Heart left ventricle (tissue), 13 donors: ENCODE measurements at regions not wholly inside any gene's neighbourhood (a gene's known extent, or its start where the extent isn't known, plus 50 kb on each side); places are given as distances from the start of the nearest gene placed in this dataset.

Experiments used
- CTCF ChIP-seq, 12 donors: fragments of 200-600 bp; sonication (generic) in 4 of 12; IDR thresholded peaks; one replicate each; pipeline versions ENCODE4 v1.5.0 to v1.8.0; 2018 to 2022; ENCODE audit warnings: antibody characterized with exemption in 12 of 12, mild to moderate bottlenecking in 5 of 12
- POLR2A ChIP-seq, 2 donors: fragments of 450-650 bp; IDR thresholded peaks; one replicate each; pipeline ENCODE4 v1.6.1; 2017; ENCODE audit warnings: antibody characterized with exemption in 2 of 2, mild to moderate bottlenecking in 2 of 2, moderate library complexity in 2 of 2
- donor health status: ischemic (EF 13 %, LVEDD 7.1; RV severe dilation, severe dysfunction).
- donor health status: DM: no; HTN: yes; CAD: no.
- donor health status: DM: no; HTN: no; CAD: no.
- donor health status: ischemic (EF 25% LVEDD 6.9; RV normal size, moderate dysfunction).
- donor health status: ischemic (EF 25% LVEDD 5.7; RV mildly dilated, moderate dysfunction).
- donor health status: ischemic (EF 35%, LVEDD 5.7; RV mildly dilated, moderate dysfunction).
- donor health status: nonischemic (EF 11% LVEDD 7.7; RV severe dilation, severe dysfunction).
- donor health status: DM: yes; HTN: yes; CAD: no.
- donor health status: PGD.
- donor health status: ischemic (EF 29% LVEDD 5.4; RV normal size, mild dysfunction).
- donor health status: nonischemic (EF 23%, LVEDD 6.1; RV moderate dilation, normal function).

- TF ChIP-seq CTCF (IDR thresholded peaks at IDR 0.05) (no peak), POLR2A (IDR thresholded peaks at IDR 0.05) (no peak)
Measured at GRCh38 chr16:52099382-52099781, 447.6 kb downstream of the TOX3 start.
